ENCODE measurements at regions not wholly inside any gene's neighbourhood (a gene's known extent, or its start where the extent isn't known, plus 50 kb on each side); places are given as distances from the start of the nearest gene placed in this dataset.
A peak's percentile ranks its signal among the peaks of the same experiment; 100 is the strongest.

GRCh38 chr10:36494371-36494770, 631.0 kb upstream of the ANKRD30A start:
- Histone ChIP-seq H4K20me1 (ENCODE audit: control insufficient read depth, extremely low read depth, insufficient read depth, low read length) (no peaks in the 10 kb centered on the region), H2AFZ (ENCODE audit: low read length) (no peak overlapping the region), H3K36me3 (ENCODE audit: control insufficient read depth, insufficient read depth, low read length) (no peaks in the 10 kb centered on the region), H3K4me2 (ENCODE audit: extremely low read depth, insufficient read depth, low read length) (peak overlapping the region; percentile 8), H3K9ac (ENCODE audit: insufficient read depth, low read length) (no peak overlapping the region), H3K27me3 (ENCODE audit: control insufficient read depth, insufficient read depth, low read length) (no peaks in the 10 kb centered on the region), H3K27ac (ENCODE audit: insufficient read depth, low read length) (no peak overlapping the region), H3K79me2 (ENCODE audit: control insufficient read depth, insufficient read depth, low read length) (no peaks in the 10 kb centered on the region), H3K9me3 (ENCODE audit: control insufficient read depth, insufficient read depth, low read depth, low read length) (no peaks in the 10 kb centered on the region), H3K4me3 (replicated peaks in 1 of 4; ENCODE audit: control extremely low read depth in 1 of 4, insufficient read depth in 1 of 4, low read depth in 3 of 4, low read length in 4 of 4) (no peak overlapping the region), H3K4me1 (ENCODE audit: control insufficient read depth, extremely low read depth, insufficient read depth, low read length) (peaks cover 2% of the 10 kb centered on the region)
- no peak for TF ChIP-seq CTCF (conservative IDR thresholded peaks at IDR 0.05 in 1 of 2, IDR thresholded peaks at IDR 0.05 in 1 of 2; ENCODE audit: low read depth in 1 of 2, low read length in 2 of 2)
- no peak for TF ChIP-seq EZH2 (IDR thresholded peaks at IDR 0.05; ENCODE audit: low read length, missing control alignments)
- peak; percentile 73 to 86 for DNase-seq (ENCODE audit: low read depth in 2 of 2)

- no peak for TF ChIP-seq CTCF (conservative IDR thresholded peaks at IDR 0.05 in 1 of 2, IDR thresholded peaks at IDR 0.05 in 1 of 2; ENCODE audit: low read depth in 1 of 2, low read length in 2 of 2)
- TF ChIP-seq EZH2 (IDR thresholded peaks at IDR 0.05; ENCODE audit: low read length, missing control alignments), result no peak
- Histone ChIP-seq H3K9me3 (ENCODE audit: control insufficient read depth, insufficient read depth, low read depth, low read length) (no peaks in the 10 kb centered on the region), H4K20me1 (ENCODE audit: control insufficient read depth, extremely low read depth, insufficient read depth, low read length) (no peaks in the 10 kb centered on the region), H2AFZ (ENCODE audit: low read length) (no peak overlapping the region), H3K9ac (ENCODE audit: insufficient read depth, low read length) (no peak overlapping the region), H3K79me2 (ENCODE audit: control insufficient read depth, insufficient read depth, low read length) (no peaks in the 10 kb centered on the region), H3K27me3 (ENCODE audit: control insufficient read depth, insufficient read depth, low read length) (no peaks in the 10 kb centered on the region), H3K36me3 (ENCODE audit: control insufficient read depth, insufficient read depth, low read length) (no peaks in the 10 kb centered on the region), H3K27ac (ENCODE audit: insufficient read depth, low read length) (no peak overlapping the region), H3K4me3 (replicated peaks in 1 of 4; ENCODE audit: control extremely low read depth in 1 of 4, insufficient read depth in 1 of 4, low read depth in 3 of 4, low read length in 4 of 4) (no peak overlapping the region), H3K4me1 (ENCODE audit: control insufficient read depth, extremely low read depth, insufficient read depth, low read length) (peaks cover 2% of the 10 kb centered on the region), H3K4me2 (ENCODE audit: extremely low read depth, insufficient read depth, low read length) (no peak overlapping the region)
- peak; percentile 33 to 62 for DNase-seq (ENCODE audit: low read depth in 2 of 2)
These were observed 631.9 kb upstream of the ANKRD30A start for GRCh38 chr10:36493516-36493880.

- Histone ChIP-seq H2AFZ (ENCODE audit: low read length) (no peak overlapping the region), H3K27me3 (ENCODE audit: control insufficient read depth, insufficient read depth, low read length) (no peaks in the 10 kb centered on the region), H3K4me1 (ENCODE audit: control insufficient read depth, extremely low read depth, insufficient read depth, low read length) (peaks cover 2% of the 10 kb centered on the region), H3K79me2 (ENCODE audit: control insufficient read depth, insufficient read depth, low read length) (no peaks in the 10 kb centered on the region), H3K4me3 (replicated peaks in 1 of 4; ENCODE audit: control extremely low read depth in 1 of 4, insufficient read depth in 1 of 4, low read depth in 3 of 4, low read length in 4 of 4) (no peak overlapping the region), H3K27ac (ENCODE audit: insufficient read depth, low read length) (no peak overlapping the region), H3K9me3 (ENCODE audit: control insufficient read depth, insufficient read depth, low read depth, low read length) (no peaks in the 10 kb centered on the region), H4K20me1 (ENCODE audit: control insufficient read depth, extremely low read depth, insufficient read depth, low read length) (no peaks in the 10 kb centered on the region), H3K36me3 (ENCODE audit: control insufficient read depth, insufficient read depth, low read length) (no peaks in the 10 kb centered on the region), H3K9ac (ENCODE audit: insufficient read depth, low read length) (no peak overlapping the region), H3K4me2 (ENCODE audit: extremely low read depth, insufficient read depth, low read length) (peak overlapping the region; percentile 57)
- peak; percentile 63 to 72 for DNase-seq (ENCODE audit: low read depth in 2 of 2)
- TF ChIP-seq EZH2 (IDR thresholded peaks at IDR 0.05; ENCODE audit: low read length, missing control alignments) (no peak), CTCF (conservative IDR thresholded peaks at IDR 0.05 in 1 of 2, IDR thresholded peaks at IDR 0.05 in 1 of 2; ENCODE audit: low read depth in 1 of 2, low read length in 2 of 2) (no peak)
These were observed 632.5 kb upstream of the ANKRD30A start for GRCh38 chr10:36492590-36493515.

Data from fibroblast of lung (primary cell).